IMR-90 (cell line): ENCODE measurements at regions not wholly inside any gene's neighbourhood (a gene's known extent, or its start where the extent isn't known, plus 50 kb on each side); places are given as distances from the start of the nearest gene placed in this dataset.

Experiments used
- CEBPB ChIP-seq: IDR thresholded peaks from 2 replicates; pipeline ENCODE4 v1.6.1; 2012; ENCODE audit warnings: low read depth, low read length, improper control_type of control experiment
- CTCF ChIP-seq: conservative IDR thresholded peaks from 2 replicates; pipeline ENCODE4 v1.5.1; 2012; ENCODE audit warnings: mild to moderate bottlenecking, low read depth, low read length, improper control_type of control experiment
- ELK1 ChIP-seq: fragments of 150-350 bp; IDR thresholded peaks from 2 replicates; pipeline ENCODE4 v1.6.1; 2016; ENCODE audit warnings: low read depth, mild to moderate bottlenecking, low read length, moderate library complexity, borderline replicate concordance
- FOS ChIP-seq: fragments of 150-350 bp; IDR thresholded peaks from 2 replicates; pipeline ENCODE4 v1.6.1; 2016; ENCODE audit warnings: low read depth, low read length
- MAFK ChIP-seq: IDR thresholded peaks from 2 replicates; pipeline ENCODE4 v1.6.1; 2012; ENCODE audit warnings: low read depth, low read length, improper control_type of control experiment
- MAZ ChIP-seq: IDR thresholded peaks from 2 replicates; pipeline ENCODE4 v1.6.1; 2012; ENCODE audit warnings: low read depth, mild to moderate bottlenecking, low read length, improper control_type of control experiment, moderate library complexity, borderline replicate concordance
- MXI1 ChIP-seq: IDR thresholded peaks from 2 replicates; pipeline ENCODE4 v1.6.1; 2012; ENCODE audit warnings: low read depth, mild to moderate bottlenecking, low read length, moderate library complexity, borderline replicate concordance
- NFE2L2 ChIP-seq: fragments of 150-350 bp; IDR thresholded peaks from 2 replicates; pipeline ENCODE4 v1.6.1; 2016; ENCODE audit warnings: low read depth, mild to moderate bottlenecking, low read length
- POLR2A ChIP-seq: IDR thresholded peaks from 2 replicates; pipeline ENCODE4 v1.6.1; 2012; ENCODE audit warnings: mild to moderate bottlenecking, low read depth, low read length
- RAD21 ChIP-seq: IDR thresholded peaks from 2 replicates; pipeline ENCODE4 v1.6.1; 2012; ENCODE audit warnings: low read length, improper control_type of control experiment
- RCOR1 ChIP-seq: IDR thresholded peaks from 2 replicates; pipeline ENCODE4 v1.6.1; 2012; ENCODE audit warnings: mild to moderate bottlenecking, low read length, improper control_type of control experiment; ENCODE audit not compliant: insufficient replicate concordance
- SMC3 ChIP-seq: fragments of 150-350 bp; IDR thresholded peaks from 2 replicates; pipeline ENCODE4 v1.6.1; 2016; ENCODE audit warnings: low read depth, mild to moderate bottlenecking, antibody characterized with exemption, low read length, moderate library complexity
- USF2 ChIP-seq: fragments of 150-350 bp; IDR thresholded peaks from 2 replicates; pipeline ENCODE4 v1.6.1; 2017; ENCODE audit warnings: mild to moderate bottlenecking, antibody characterized with exemption, low read length, low read depth

GRCh38 chr4:19880206-19880605 lies 371.5 kb upstream of the SLIT2 start:
- TF ChIP-seq CEBPB (no peak), MXI1 (no peak), CTCF (no peak), POLR2A (no peak), USF2 (no peak), MAFK (no peak), FOS (no peak), RCOR1 (no peak), NFE2L2 (no peak), MAZ (no peak), ELK1 (no peak), SMC3 (no peak), RAD21 (no peak)
